ENCODE measurements at regions not wholly inside any gene's neighbourhood (a gene's known extent, or its start where the extent isn't known, plus 50 kb on each side); places are given as distances from the start of the nearest gene placed in this dataset.

DNA sequence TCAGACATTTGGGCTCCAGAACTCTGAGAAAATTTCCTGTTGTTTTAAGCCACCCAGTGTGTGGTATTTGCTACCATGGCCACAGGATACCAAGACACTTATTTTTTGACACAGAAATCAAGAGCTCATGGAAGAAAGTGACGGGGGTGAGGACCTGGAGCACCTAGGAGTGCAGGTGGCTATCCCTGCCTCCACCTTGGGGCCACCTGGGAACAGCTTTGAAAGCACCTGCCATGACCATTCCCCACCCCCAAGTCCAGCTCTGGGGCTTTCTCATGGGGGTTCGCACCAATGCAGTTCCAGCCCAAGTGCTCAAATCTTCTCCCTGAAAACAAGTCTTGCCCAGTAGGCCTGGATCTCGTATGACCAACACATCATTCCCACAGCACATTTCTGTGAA, 214.9 kb upstream of the IRX1 start:
- Histone ChIP-seq H3K9me3 (no peaks in the 10 kb centered on the region), H3K27ac (no peak overlapping the region), H3K36me3 (no peaks in the 10 kb centered on the region), H3K4me1 (no peaks in the 10 kb centered on the region), H3K4me3 (no peak overlapping the region), H3K27me3 (no peaks in the 10 kb centered on the region)
- no peak for DNase-seq
- TF ChIP-seq POLR2A (IDR thresholded peaks at IDR 0.05), result no peak
- TF ChIP-seq, protein P1, sequence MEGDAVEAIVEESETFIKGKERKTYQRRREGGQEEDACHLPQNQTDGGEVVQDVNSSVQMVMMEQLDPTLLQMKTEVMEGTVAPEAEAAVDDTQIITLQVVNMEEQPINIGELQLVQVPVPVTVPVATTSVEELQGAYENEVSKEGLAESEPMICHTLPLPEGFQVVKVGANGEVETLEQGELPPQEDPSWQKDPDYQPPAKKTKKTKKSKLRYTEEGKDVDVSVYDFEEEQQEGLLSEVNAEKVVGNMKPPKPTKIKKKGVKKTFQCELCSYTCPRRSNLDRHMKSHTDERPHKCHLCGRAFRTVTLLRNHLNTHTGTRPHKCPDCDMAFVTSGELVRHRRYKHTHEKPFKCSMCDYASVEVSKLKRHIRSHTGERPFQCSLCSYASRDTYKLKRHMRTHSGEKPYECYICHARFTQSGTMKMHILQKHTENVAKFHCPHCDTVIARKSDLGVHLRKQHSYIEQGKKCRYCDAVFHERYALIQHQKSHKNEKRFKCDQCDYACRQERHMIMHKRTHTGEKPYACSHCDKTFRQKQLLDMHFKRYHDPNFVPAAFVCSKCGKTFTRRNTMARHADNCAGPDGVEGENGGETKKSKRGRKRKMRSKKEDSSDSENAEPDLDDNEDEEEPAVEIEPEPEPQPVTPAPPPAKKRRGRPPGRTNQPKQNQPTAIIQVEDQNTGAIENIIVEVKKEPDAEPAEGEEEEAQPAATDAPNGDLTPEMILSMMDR (IDR thresholded peaks at IDR 0.05), result no peak
- intact Hi-C loops (cut with DNase I; ENCODE audit: low total_unique reads), result no loop called here

- no peak for DNase-seq
- no peak for TF ChIP-seq POLR2A (IDR thresholded peaks at IDR 0.05)
- TF ChIP-seq, protein P1 (IDR thresholded peaks at IDR 0.05), result no peak
- Histone ChIP-seq H3K4me1 (no peaks in the 10 kb centered on the region), H3K27me3 (no peaks in the 10 kb centered on the region), H3K27ac (no peak overlapping the region), H3K4me3 (no peak overlapping the region), H3K9me3 (no peaks in the 10 kb centered on the region), H3K36me3 (no peaks in the 10 kb centered on the region)
- intact Hi-C loops (cut with DNase I; ENCODE audit: low total_unique reads), result no loop called here
Observed at GRCh38 chr5:3377831-3378230, 217.8 kb upstream of the IRX1 start.

GRCh38 chr5:3377176-3377575, 218.5 kb upstream of the IRX1 start:
- Histone ChIP-seq H3K4me1 (no peaks in the 10 kb centered on the region), H3K9me3 (peaks cover 0 to 6% of the 10 kb centered on the region in 2 donors), H3K27ac (no peak overlapping the region), H3K4me3 (no peak overlapping the region), H3K27me3 (no peaks in the 10 kb centered on the region), H3K36me3 (no peaks in the 10 kb centered on the region)
- TF ChIP-seq, protein P1 (IDR thresholded peaks at IDR 0.05), result no peak
- TF ChIP-seq POLR2A (IDR thresholded peaks at IDR 0.05), result no peak
- DNase-seq, result no peak
- intact Hi-C loops (cut with DNase I; ENCODE audit: low total_unique reads), result no loop called here

DNA sequence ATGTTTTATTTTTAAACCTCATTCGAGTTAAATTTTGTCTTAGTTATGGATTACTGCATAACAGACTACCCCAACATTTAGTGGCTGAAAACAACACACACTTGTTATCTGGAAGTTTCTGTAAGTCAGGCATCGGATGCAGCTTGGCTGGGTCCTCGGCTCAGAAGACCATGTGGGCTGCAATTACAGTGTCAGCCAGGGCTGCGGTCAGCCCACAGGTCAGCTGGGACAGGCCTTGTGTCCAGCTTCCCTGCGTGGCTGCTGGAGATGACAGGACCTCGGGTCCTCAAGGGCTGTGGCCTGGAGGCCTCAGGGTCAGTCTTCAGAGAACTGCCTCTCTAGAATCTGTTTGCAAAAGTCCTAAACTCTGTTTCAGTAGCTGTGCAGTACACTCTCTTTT, 219.0 kb upstream of the IRX1 start:
- intact Hi-C loops (cut with DNase I; ENCODE audit: low total_unique reads), result no loop called here
- Histone ChIP-seq H3K27me3 (no peaks in the 10 kb centered on the region), H3K9me3 (peaks cover 0 to 10% of the 10 kb centered on the region in 2 donors), H3K36me3 (no peaks in the 10 kb centered on the region), H3K27ac (no peak overlapping the region), H3K4me1 (no peaks in the 10 kb centered on the region), H3K4me3 (no peak overlapping the region)
- TF ChIP-seq, protein P1 (IDR thresholded peaks at IDR 0.05), result no peak
- TF ChIP-seq POLR2A (IDR thresholded peaks at IDR 0.05), result no peak
- no peak for DNase-seq

GRCh38 chr5:3375586-3376311, 219.9 kb upstream of the IRX1 start:
- Histone ChIP-seq H3K36me3 (peaks cover 0 to 2% of the 10 kb centered on the region in 2 donors), H3K9me3 (peaks cover 0 to 10% of the 10 kb centered on the region in 2 donors), H3K27ac (no peak overlapping the region), H3K4me3 (no peak overlapping the region), H3K27me3 (no peaks in the 10 kb centered on the region), H3K4me1 (no peaks in the 10 kb centered on the region)
- TF ChIP-seq, protein P1 (IDR thresholded peaks at IDR 0.05), result no peak
- TF ChIP-seq POLR2A (IDR thresholded peaks at IDR 0.05), result no peak
- intact Hi-C loops (cut with DNase I; ENCODE audit: low total_unique reads), result no loop called here
- no peak for DNase-seq
